GM13977 (cell line): ENCODE measurements at regions not wholly inside any gene's neighbourhood (a gene's known extent, or its start where the extent isn't known, plus 50 kb on each side); places are given as distances from the start of the nearest gene placed in this dataset.

Experiments
- DNase-seq: peaks from one replicate; pipeline ENCODE4 v3.0.0; 2012; ENCODE audit warnings: low spot score
- CTCF ChIP-seq: IDR thresholded peaks from 2 replicates; pipeline ENCODE4 v1.5.1; 2012; ENCODE audit warnings: mild to moderate bottlenecking, control low read depth; ENCODE audit not compliant: insufficient read depth; ENCODE audit errors: extremely low read depth, missing control alignments
- in situ Hi-C: fragments of 300-500 bp; cut with MboI; formaldehyde crosslinking; loops from one replicate; pipeline ENCODE4 v1.12.0; 2022; ENCODE audit warnings: low sequenced_read_pairs, low pct_unique_long_range_greater_than_20kb, mixed read lengths, inconsistent platforms; ENCODE audit not compliant: unreplicated experiment

GRCh38 chr12:131636940-131637750 is 73.7 kb upstream of the SFSWAP start:
- TF ChIP-seq CTCF = no peak
- DNase-seq = no peak
- in situ Hi-C loops = no loop called here

- no peak for TF ChIP-seq CTCF
- DNase-seq = no peak
- in situ Hi-C loops = no loop called here
These were observed 72.9 kb upstream of the SFSWAP start for GRCh38 chr12:131637986-131638385.

- peak; percentile 24 for DNase-seq
- in situ Hi-C loops = no loop called here
- TF ChIP-seq CTCF = no peak
These were observed 71.5 kb upstream of the SFSWAP start for GRCh38 chr12:131639270-131639940.

GRCh38 chr12:131640525-131640924 is 70.4 kb upstream of the SFSWAP start:
- no peak for TF ChIP-seq CTCF
- DNase-seq = peak; percentile 13
- in situ Hi-C loops = no loop called here

- in situ Hi-C loops = no loop called here
- DNase-seq = peak; percentile 12
- no peak for TF ChIP-seq CTCF
These were observed 69.6 kb upstream of the SFSWAP start for GRCh38 chr12:131641315-131641714.

GRCh38 chr12:131642101-131642540 is 68.8 kb upstream of the SFSWAP start:
- DNase-seq = peak; percentile 53
- TF ChIP-seq CTCF = no peak
- in situ Hi-C loops = no loop called here
